ENCODE measurements at regions not wholly inside any gene's neighbourhood (a gene's known extent, or its start where the extent isn't known, plus 50 kb on each side); places are given as distances from the start of the nearest gene placed in this dataset.

DNA sequence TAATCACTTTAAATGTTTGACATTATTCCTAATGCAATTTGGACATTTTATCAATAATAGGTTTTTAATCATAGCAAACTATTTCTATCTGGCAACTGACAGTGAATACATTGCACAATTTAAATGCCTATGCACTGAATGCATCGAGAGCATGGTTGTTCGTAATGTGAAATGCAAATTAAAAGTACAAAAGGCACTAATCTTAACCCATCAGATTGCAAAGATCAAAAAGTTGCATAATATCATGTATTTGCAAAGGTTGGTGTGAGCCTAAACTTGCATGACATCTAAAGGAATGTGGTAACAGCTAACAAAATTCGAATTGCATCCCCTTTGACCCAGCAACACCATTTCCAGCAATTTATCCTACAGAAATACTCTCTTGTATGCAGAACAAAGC is 469.9 kb upstream of the IRAK1BP1 start:
- TF ChIP-seq, protein P1, sequence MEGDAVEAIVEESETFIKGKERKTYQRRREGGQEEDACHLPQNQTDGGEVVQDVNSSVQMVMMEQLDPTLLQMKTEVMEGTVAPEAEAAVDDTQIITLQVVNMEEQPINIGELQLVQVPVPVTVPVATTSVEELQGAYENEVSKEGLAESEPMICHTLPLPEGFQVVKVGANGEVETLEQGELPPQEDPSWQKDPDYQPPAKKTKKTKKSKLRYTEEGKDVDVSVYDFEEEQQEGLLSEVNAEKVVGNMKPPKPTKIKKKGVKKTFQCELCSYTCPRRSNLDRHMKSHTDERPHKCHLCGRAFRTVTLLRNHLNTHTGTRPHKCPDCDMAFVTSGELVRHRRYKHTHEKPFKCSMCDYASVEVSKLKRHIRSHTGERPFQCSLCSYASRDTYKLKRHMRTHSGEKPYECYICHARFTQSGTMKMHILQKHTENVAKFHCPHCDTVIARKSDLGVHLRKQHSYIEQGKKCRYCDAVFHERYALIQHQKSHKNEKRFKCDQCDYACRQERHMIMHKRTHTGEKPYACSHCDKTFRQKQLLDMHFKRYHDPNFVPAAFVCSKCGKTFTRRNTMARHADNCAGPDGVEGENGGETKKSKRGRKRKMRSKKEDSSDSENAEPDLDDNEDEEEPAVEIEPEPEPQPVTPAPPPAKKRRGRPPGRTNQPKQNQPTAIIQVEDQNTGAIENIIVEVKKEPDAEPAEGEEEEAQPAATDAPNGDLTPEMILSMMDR (conservative IDR thresholded peaks at IDR 0.05 in 1 of 2, IDR thresholded peaks at IDR 0.05 in 1 of 2; ENCODE audit: low read depth in 1 of 2, low read length in 2 of 2): no peak
- TF ChIP-seq EZH2 (IDR thresholded peaks at IDR 0.05; ENCODE audit: low read length, missing control alignments): no peak

All from fibroblast of lung (primary cell).